GM23338 (cell line): ENCODE measurements at regions not wholly inside any gene's neighbourhood (a gene's known extent, or its start where the extent isn't known, plus 50 kb on each side); places are given as distances from the start of the nearest gene placed in this dataset.

ENCODE experiments used
- ATAC-seq: fragments of 200-7000 bp; cut with Tn5 transposase; 3 replicates; pipeline ENCODE4 v1.9.1; 2020
- DNase-seq: peaks from one replicate; pipeline ENCODE4 v3.0.0-alpha.2; 2015; ENCODE audit warnings: low spot score
- H2AFZ ChIP-seq: fragments of 200-600 bp; sonication (generic); 2 replicates; pipeline ENCODE4 v1.8.0; 2016; ENCODE audit warnings: antibody characterized with exemption, mild to moderate bottlenecking, moderate library complexity
- H3F3A ChIP-seq: fragments of 200-600 bp; sonication (generic); replicated peaks from 2 replicates; pipeline ENCODE4 v1.8.0; 2017; ENCODE audit warnings: antibody characterized with exemption, mixed run types, low read depth
- H3K27ac ChIP-seq: fragments of 200-600 bp; sonication (generic); 2 replicates; pipeline ENCODE4 v1.6.1; 2016; ENCODE audit warnings: low read depth
- H3K27me3 ChIP-seq: fragments of 200-600 bp; sonication (generic); 2 replicates; pipeline ENCODE4 v1.8.0; 2016; ENCODE audit warnings: mild to moderate bottlenecking, mixed run types, moderate library complexity; ENCODE audit not compliant: insufficient read depth
- H3K36me3 ChIP-seq: fragments of 200-600 bp; sonication (generic); 2 replicates; pipeline ENCODE4 v1.8.0; 2016; ENCODE audit warnings: mild to moderate bottlenecking; ENCODE audit not compliant: insufficient read depth
- H3K4me1 ChIP-seq: fragments of 200-600 bp; sonication (generic); 2 replicates; pipeline ENCODE4 v1.8.0; 2016; ENCODE audit warnings: mild to moderate bottlenecking, moderate library complexity; ENCODE audit not compliant: insufficient read depth
- H3K4me2 ChIP-seq: fragments of 200-600 bp; sonication (generic); 2 replicates; pipeline ENCODE4 v1.7.1; 2017; ENCODE audit warnings: mixed run types
- H3K4me3 ChIP-seq: fragments of 200-600 bp; sonication (generic); 2 replicates; pipeline ENCODE4 v1.6.1; 2016; ENCODE audit warnings: mixed run types
- H3K79me2 ChIP-seq: fragments of 200-600 bp; sonication (generic); replicated peaks from 2 replicates; pipeline ENCODE4 v1.8.0; 2017; ENCODE audit warnings: mild to moderate bottlenecking; ENCODE audit not compliant: insufficient read depth
- H3K9me2 ChIP-seq: fragments of 200-600 bp; sonication (generic); 2 replicates; pipeline ENCODE4 v1.8.0; 2017; ENCODE audit not compliant: insufficient read depth
- H4K20me1 ChIP-seq: fragments of 200-600 bp; sonication (generic); replicated peaks from 2 replicates; pipeline ENCODE4 v1.8.0; 2017; ENCODE audit warnings: mild to moderate bottlenecking; ENCODE audit not compliant: insufficient read depth
- H3K27ac Mint-ChIP-seq: 2 replicates; pipeline ENCODE4 v1.8.0; 2020; ENCODE audit warnings: inconsistent platforms, mild to moderate bottlenecking, moderate library complexity, mixed read lengths
- H3K27me3 Mint-ChIP-seq: 3 replicates; pipeline ENCODE4 v1.8.0; 2022; ENCODE audit warnings: low read depth, mild to moderate bottlenecking, moderate library complexity, mixed read lengths, inconsistent platforms; ENCODE audit not compliant: insufficient read depth, poor library complexity
- H3K36me3 Mint-ChIP-seq: 3 replicates; pipeline ENCODE4 v1.8.0; 2021; ENCODE audit warnings: low read depth, mild to moderate bottlenecking, inconsistent platforms, moderate library complexity, mixed read lengths
- H3K4me1 Mint-ChIP-seq: 3 replicates; pipeline ENCODE4 v1.8.0; 2020; ENCODE audit warnings: mild to moderate bottlenecking, inconsistent platforms, mixed read lengths
- H3K4me3 Mint-ChIP-seq: 3 replicates; pipeline ENCODE4 v1.8.0; 2021; ENCODE audit warnings: moderate library complexity, mild to moderate bottlenecking, inconsistent platforms, mixed read lengths
- H3K9me3 Mint-ChIP-seq: 3 replicates; pipeline ENCODE4 v1.8.0; 2020; ENCODE audit warnings: moderate library complexity, mild to moderate bottlenecking, inconsistent platforms, mixed read lengths
- CREB1 ChIP-seq: fragments of 250-450 bp; sonication (Bioruptor Pico); IDR thresholded peaks from 2 replicates; pipeline ENCODE4 v1.5.0; 2020; ENCODE audit warnings: low read depth, mild to moderate bottlenecking, moderate library complexity
- CTCF ChIP-seq, 2 experiments: fragments of 200-600 bp in 1 of 2; sonication (generic) in 1 of 2; conservative IDR thresholded peaks; 2 replicates each; pipeline versions ENCODE4 v1.5.1 to v1.6.1; 2016 to 2017; ENCODE audit warnings: antibody characterized with exemption in 2 of 2, low read depth in 2 of 2, mild to moderate bottlenecking in 2 of 2, moderate library complexity in 1 of 2
- ETS1 ChIP-seq: IDR thresholded peaks from 2 replicates; pipeline ENCODE4 v1.6.1; 2016; ENCODE audit warnings: antibody characterized with exemption
- EZH2 ChIP-seq: fragments of 200-600 bp; sonication (generic); IDR thresholded peaks from one replicate; pipeline ENCODE4 v1.8.0; 2017; ENCODE audit warnings: antibody characterized with exemption, mild to moderate bottlenecking, low read depth; ENCODE audit not compliant: unreplicated experiment
- NANOG ChIP-seq: IDR thresholded peaks from 2 replicates; pipeline ENCODE4 v1.6.1; 2016; ENCODE audit warnings: antibody characterized with exemption, borderline replicate concordance
- POLR2AphosphoS5 ChIP-seq: IDR thresholded peaks from 2 replicates; pipeline ENCODE4 v1.6.1; 2016; ENCODE audit warnings: antibody characterized with exemption, low read depth
- REST ChIP-seq: IDR thresholded peaks from one replicate; pipeline ENCODE4 v1.6.1; 2018; ENCODE audit warnings: antibody characterized with exemption; ENCODE audit not compliant: unreplicated experiment
- STAT1 ChIP-seq: IDR thresholded peaks from one replicate; pipeline ENCODE4 v1.6.1; 2016; ENCODE audit warnings: antibody characterized with exemption; ENCODE audit not compliant: unreplicated experiment
- ZNF114 ChIP-seq: fragments of 250-450 bp; sonication (Bioruptor Pico); IDR thresholded peaks from 2 replicates; pipeline ENCODE4 v1.5.0; 2020; ENCODE audit warnings: mild to moderate bottlenecking, moderate library complexity
- ZNF331 ChIP-seq: fragments of 250-450 bp; sonication (Bioruptor Pico); IDR thresholded peaks from 2 replicates; pipeline ENCODE4 v1.5.0; 2020; ENCODE audit warnings: low read depth, mild to moderate bottlenecking, moderate library complexity

- TF ChIP-seq NANOG, result no peak
These were observed 152.7 kb downstream of the URB2 start (continued) for GRCh38 chr1:229778794-229779193.

- peaks cover 27% of the 10 kb centered on the region for H3K9me3 Mint-ChIP-seq
- no peaks in the 10 kb centered on the region for H3F3A ChIP-seq
- no peaks in the 10 kb centered on the region for H4K20me1 ChIP-seq
- DNase-seq (peak; percentile 3), ATAC-seq (no peak)
- H3K9me2 ChIP-seq, result no peaks in the 10 kb centered on the region; the same call in 1 of the 2 replicates
- H3K4me1 Mint-ChIP-seq, result no peaks in the 10 kb centered on the region
- no peak overlapping the region for H3K4me3 Mint-ChIP-seq
- H3K27me3 Mint-ChIP-seq, result peaks cover 6% of the 10 kb centered on the region
- H3K79me2 ChIP-seq, result no peaks in the 10 kb centered on the region
- no peak overlapping the region for H2AFZ ChIP-seq
- H3K27ac ChIP-seq, result no peak overlapping the region
- H3K36me3 Mint-ChIP-seq, result peaks cover 11% of the 10 kb centered on the region
- TF ChIP-seq CREB1 (no peak), CTCF (conservative IDR thresholded peaks at IDR 0.05; ENCODE audit: low read depth in 2 of 2) (peak in 1 of 2 experiments; percentile 28; a peak in 2 of 4 replicates), REST (no peak), ETS1 (no peak), ZNF331 (CRISPR knock-in tag) (no peak), EZH2 (no peak)
- no peaks in the 10 kb centered on the region for H3K36me3 ChIP-seq
- no peak overlapping the region for H3K4me3 ChIP-seq
- no peaks in the 10 kb centered on the region for H3K27me3 ChIP-seq
- H3K4me2 ChIP-seq, result no peak overlapping the region
- no peaks in the 10 kb centered on the region for H3K4me1 ChIP-seq
- no peak overlapping the region for H3K27ac Mint-ChIP-seq
These were observed 155.4 kb downstream of the URB2 start for GRCh38 chr1:229781453-229781852.

GRCh38 chr1:229782469-229782868 lies 156.4 kb downstream of the URB2 start:
- Histone ChIP-seq H4K20me1 (no peaks in the 10 kb centered on the region), H3K9me2 (no peaks in the 10 kb centered on the region; the same call in 1 of the 2 replicates), H3K27me3 (no peaks in the 10 kb centered on the region), H3F3A (no peaks in the 10 kb centered on the region), H2AFZ (no peak overlapping the region), H3K4me1 (no peaks in the 10 kb centered on the region), H3K4me2 (no peak overlapping the region), H3K27ac (no peak overlapping the region), H3K79me2 (no peaks in the 10 kb centered on the region), H3K36me3 (no peaks in the 10 kb centered on the region), H3K4me3 (no peak overlapping the region)
- ATAC-seq, result no peak
- Mint-ChIP-seq H3K27me3 (peaks cover 3% of the 10 kb centered on the region), H3K4me3 (no peak overlapping the region), H3K36me3 (peaks cover 21% of the 10 kb centered on the region), H3K4me1 (no peaks in the 10 kb centered on the region), H3K9me3 (peaks cover 37% of the 10 kb centered on the region), H3K27ac (no peak overlapping the region)
- DNase-seq, result no peak
- no peak for TF ChIP-seq ETS1
- TF ChIP-seq ZNF114 (CRISPR knock-in tag), result no peak
- TF ChIP-seq STAT1, result no peak
- no peak for TF ChIP-seq POLR2AphosphoS5
- no peak for TF ChIP-seq ZNF331 (CRISPR knock-in tag)
- TF ChIP-seq EZH2, result no peak
